ENCODE measurements at regions not wholly inside any gene's neighbourhood (a gene's known extent, or its start where the extent isn't known, plus 50 kb on each side); places are given as distances from the start of the nearest gene placed in this dataset.

GRCh38 chr1:181142096-181142958, 53.8 kb downstream of the IER5 start:
- no peak overlapping the region for H3K27ac ChIP-seq
- TF ChIP-seq ZFX (IDR thresholded peaks at IDR 0.05) (no peak), CTCF (conservative IDR thresholded peaks at IDR 0.05) (peak; percentile 96)

DNA sequence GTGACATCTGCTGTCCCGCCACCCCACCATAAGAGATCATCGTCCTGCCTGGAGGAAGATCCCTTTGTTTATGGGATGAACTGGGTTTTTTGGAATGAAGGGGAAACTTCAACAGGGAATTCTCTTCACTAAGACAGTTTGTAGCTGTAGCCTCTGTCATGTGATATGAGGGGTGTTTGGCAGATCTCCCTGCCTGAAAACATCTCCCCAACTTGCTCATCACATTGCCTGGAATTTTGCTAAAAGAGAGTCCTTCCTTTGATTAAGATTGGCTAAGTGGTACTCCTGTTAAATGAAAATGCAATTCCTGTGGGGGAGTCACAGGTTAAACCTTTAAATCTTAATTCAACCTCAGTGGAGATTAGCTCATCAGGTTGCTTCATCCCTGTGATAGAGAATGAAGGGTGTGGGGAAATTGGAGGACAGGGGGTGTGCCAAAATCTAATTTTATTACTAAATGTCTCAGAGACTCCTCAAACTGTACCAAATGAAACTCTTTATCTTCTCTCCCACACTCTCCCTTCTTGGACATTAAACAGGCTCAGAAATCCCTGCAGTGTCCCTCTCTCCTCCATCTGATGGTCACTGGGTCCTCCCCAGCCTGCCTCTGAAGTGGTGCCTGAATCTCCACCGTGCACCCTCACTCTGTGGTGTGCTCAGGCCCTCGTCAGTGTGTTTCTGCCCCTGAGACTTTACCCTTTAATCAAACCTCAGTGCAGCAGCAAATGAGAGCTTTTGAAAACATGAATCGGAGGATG, 54.8 kb downstream of the IER5 start:
- TF ChIP-seq CTCF (conservative IDR thresholded peaks at IDR 0.05) (no peak), ZFX (IDR thresholded peaks at IDR 0.05) (no peak)
- no peak overlapping the region for H3K27ac ChIP-seq

- TF ChIP-seq CTCF (conservative IDR thresholded peaks at IDR 0.05) (no peak), ZFX (IDR thresholded peaks at IDR 0.05) (no peak)
- H3K27ac ChIP-seq, result no peak overlapping the region
Observed at GRCh38 chr1:181144238-181144637, 55.7 kb downstream of the IER5 start.

DNA sequence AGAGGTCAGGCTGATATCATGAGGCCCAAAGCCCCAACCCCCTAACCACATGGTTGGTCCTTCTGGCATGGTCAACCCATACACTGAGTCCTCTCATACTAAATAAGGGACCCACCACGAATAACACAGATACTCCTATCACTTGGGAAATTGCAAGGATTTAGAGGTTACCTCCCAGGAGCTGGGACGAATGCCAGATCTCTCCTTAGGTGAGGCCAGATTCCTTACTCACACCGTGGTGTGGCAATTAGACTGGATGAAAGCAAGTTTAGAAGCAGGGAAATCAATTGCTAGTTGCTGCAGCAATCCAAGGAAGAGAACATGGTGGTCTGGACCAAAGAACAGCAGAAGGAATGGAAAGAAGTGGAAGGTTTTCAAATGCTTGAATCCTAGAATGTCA, 60.1 kb downstream of the IER5 start:
- no peak for TF ChIP-seq ZFX (IDR thresholded peaks at IDR 0.05)
- no peak for TF ChIP-seq CTCF (conservative IDR thresholded peaks at IDR 0.05)
- no peak overlapping the region for H3K27ac ChIP-seq

DNA sequence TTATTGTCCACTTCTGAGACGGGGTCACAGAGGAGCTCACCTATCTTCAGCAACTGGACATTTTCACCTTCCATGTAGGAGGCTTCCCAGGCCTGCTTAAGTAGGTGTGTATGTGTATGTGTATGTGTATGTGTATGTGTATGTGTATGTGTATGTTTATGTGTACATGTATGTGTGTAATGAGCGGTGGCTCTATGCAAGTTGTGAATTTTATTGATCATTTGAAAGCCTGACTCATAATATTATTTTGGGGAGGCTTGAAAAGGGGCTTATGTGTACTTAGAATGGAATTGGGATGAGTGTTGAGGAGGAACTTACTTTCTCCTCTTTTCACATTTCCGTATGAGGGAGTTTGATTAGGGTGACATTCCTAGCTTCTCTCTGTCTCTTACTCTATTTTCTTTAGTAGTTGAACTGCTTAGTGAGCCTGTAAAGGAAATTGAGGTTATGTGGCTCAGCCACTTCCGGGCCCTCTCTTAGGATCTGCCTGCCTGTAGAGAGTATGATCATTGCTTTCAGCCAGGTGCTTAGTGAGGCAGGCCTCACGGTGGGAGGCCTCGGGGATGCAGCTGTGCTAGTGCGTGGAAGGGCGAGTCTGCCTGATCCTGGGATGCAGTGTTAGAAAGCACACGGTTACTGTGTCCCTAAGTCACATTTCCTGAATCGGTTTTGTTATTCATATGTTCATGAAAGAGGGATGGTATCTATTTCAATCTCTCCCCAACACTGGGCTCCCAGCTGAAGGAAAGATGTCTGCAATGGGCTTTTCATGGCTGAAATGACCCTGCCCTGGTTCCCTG, 61.0 kb downstream of the IER5 start:
- H3K27ac ChIP-seq, result no peak overlapping the region
- TF ChIP-seq ZFX (IDR thresholded peaks at IDR 0.05) (no peak), CTCF (conservative IDR thresholded peaks at IDR 0.05) (no peak)

GRCh38 chr1:181150273-181150672, 61.8 kb downstream of the IER5 start:
- H3K27ac ChIP-seq, result no peak overlapping the region

More at GRCh38 chr1:181150273-181150672, 61.8 kb downstream of the IER5 start:
- TF ChIP-seq CTCF (conservative IDR thresholded peaks at IDR 0.05) (no peak), ZFX (IDR thresholded peaks at IDR 0.05) (no peak)

All from C4-2B (cell line).